ENCODE measurements at regions not wholly inside any gene's neighbourhood (a gene's known extent, or its start where the extent isn't known, plus 50 kb on each side); places are given as distances from the start of the nearest gene placed in this dataset.

- TF ChIP-seq POLR2AphosphoS5 (IDR thresholded peaks at IDR 0.05) (no peak), POLR2A (IDR thresholded peaks at IDR 0.05) (no peak)
- TF ChIP-seq, protein P1, sequence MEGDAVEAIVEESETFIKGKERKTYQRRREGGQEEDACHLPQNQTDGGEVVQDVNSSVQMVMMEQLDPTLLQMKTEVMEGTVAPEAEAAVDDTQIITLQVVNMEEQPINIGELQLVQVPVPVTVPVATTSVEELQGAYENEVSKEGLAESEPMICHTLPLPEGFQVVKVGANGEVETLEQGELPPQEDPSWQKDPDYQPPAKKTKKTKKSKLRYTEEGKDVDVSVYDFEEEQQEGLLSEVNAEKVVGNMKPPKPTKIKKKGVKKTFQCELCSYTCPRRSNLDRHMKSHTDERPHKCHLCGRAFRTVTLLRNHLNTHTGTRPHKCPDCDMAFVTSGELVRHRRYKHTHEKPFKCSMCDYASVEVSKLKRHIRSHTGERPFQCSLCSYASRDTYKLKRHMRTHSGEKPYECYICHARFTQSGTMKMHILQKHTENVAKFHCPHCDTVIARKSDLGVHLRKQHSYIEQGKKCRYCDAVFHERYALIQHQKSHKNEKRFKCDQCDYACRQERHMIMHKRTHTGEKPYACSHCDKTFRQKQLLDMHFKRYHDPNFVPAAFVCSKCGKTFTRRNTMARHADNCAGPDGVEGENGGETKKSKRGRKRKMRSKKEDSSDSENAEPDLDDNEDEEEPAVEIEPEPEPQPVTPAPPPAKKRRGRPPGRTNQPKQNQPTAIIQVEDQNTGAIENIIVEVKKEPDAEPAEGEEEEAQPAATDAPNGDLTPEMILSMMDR (IDR thresholded peaks at IDR 0.05) = no peak
- H3K27ac ChIP-seq = no peak overlapping the region
- H3K4me1 ChIP-seq = no peaks in the 10 kb centered on the region
- no peak overlapping the region for H3K4me3 ChIP-seq
- no peaks in the 10 kb centered on the region for H3K9me3 ChIP-seq
- intact Hi-C loops (cut with DNase I; ENCODE audit: low total_unique reads) = no loop called here
- DNase-seq (ENCODE audit: low spot score in 2 of 2) = no peak
- H3K36me3 ChIP-seq = no peaks in the 10 kb centered on the region
- H3K27me3 ChIP-seq = peaks cover 0 to 6% of the 10 kb centered on the region in 2 donors
Observed at GRCh38 chr15:69897061-69897460, 200.7 kb downstream of the TLE3 start.

- intact Hi-C loops (cut with DNase I; ENCODE audit: low total_unique reads) = no loop called here
- TF ChIP-seq POLR2A (IDR thresholded peaks at IDR 0.05) = no peak
- no peak for TF ChIP-seq POLR2AphosphoS5 (IDR thresholded peaks at IDR 0.05)
- TF ChIP-seq, protein P1 (IDR thresholded peaks at IDR 0.05) = no peak
- Histone ChIP-seq H3K27me3 (peaks cover 0 to 6% of the 10 kb centered on the region in 2 donors), H3K9me3 (no peaks in the 10 kb centered on the region), H3K4me3 (no peak overlapping the region), H3K36me3 (no peaks in the 10 kb centered on the region), H3K4me1 (no peaks in the 10 kb centered on the region), H3K27ac (no peak overlapping the region)
- DNase-seq (ENCODE audit: low spot score in 2 of 2) = no peak
Observed at GRCh38 chr15:69897471-69898237, 200.1 kb downstream of the TLE3 start.

- H3K27me3 ChIP-seq = peaks cover 0 to 6% of the 10 kb centered on the region in 2 donors
- TF ChIP-seq POLR2AphosphoS5 (IDR thresholded peaks at IDR 0.05) = no peak
- TF ChIP-seq, protein P1 (IDR thresholded peaks at IDR 0.05) = no peak
- intact Hi-C loops (cut with DNase I; ENCODE audit: low total_unique reads) = no loop called here
- H3K36me3 ChIP-seq = no peaks in the 10 kb centered on the region
- DNase-seq (ENCODE audit: low spot score in 2 of 2) = no peak
- H3K9me3 ChIP-seq = no peaks in the 10 kb centered on the region
- H3K4me3 ChIP-seq = no peak overlapping the region
- H3K27ac ChIP-seq = no peak overlapping the region
- H3K4me1 ChIP-seq = no peaks in the 10 kb centered on the region
Observed at GRCh38 chr15:69898243-69898642, 199.5 kb downstream of the TLE3 start.

- Histone ChIP-seq H3K9me3 (no peaks in the 10 kb centered on the region), H3K27me3 (peaks cover 0 to under 1% of the 10 kb centered on the region in 2 donors)
- DNase-seq (ENCODE audit: low spot score in 2 of 2) = no peak
Observed at GRCh38 chr15:69902414-69903062, 195.2 kb downstream of the TLE3 start.

More at GRCh38 chr15:69902414-69903062, 195.2 kb downstream of the TLE3 start:
- TF ChIP-seq POLR2AphosphoS5 (IDR thresholded peaks at IDR 0.05) = no peak
- TF ChIP-seq, protein P1 (IDR thresholded peaks at IDR 0.05) = no peak
- TF ChIP-seq POLR2A (IDR thresholded peaks at IDR 0.05) = no peak
- H3K36me3 ChIP-seq = no peaks in the 10 kb centered on the region
- H3K27ac ChIP-seq = no peak overlapping the region
- no peaks in the 10 kb centered on the region for H3K4me1 ChIP-seq
- no peak overlapping the region for H3K4me3 ChIP-seq
- intact Hi-C loops (cut with DNase I; ENCODE audit: low total_unique reads) = no loop called here
